Loucy (cell line): ENCODE measurements at regions not wholly inside any gene's neighbourhood (a gene's known extent, or its start where the extent isn't known, plus 50 kb on each side); places are given as distances from the start of the nearest gene placed in this dataset.

Experiments
- CTCF ChIP-seq: fragments of 200-600 bp; sonication (generic); conservative IDR thresholded peaks from 2 replicates; pipeline ENCODE4 v1.5.1; 2014; ENCODE audit warnings: mild to moderate bottlenecking, antibody characterized with exemption, low read length
- EZH2phosphoT487 ChIP-seq: fragments of 200-600 bp; IDR thresholded peaks from 2 replicates; pipeline ENCODE4 v1.6.1; 2018; ENCODE audit warnings: antibody characterized with exemption, mild to moderate bottlenecking, moderate library complexity, borderline replicate concordance

GRCh38 chr6:86148586-86148985, 505.9 kb upstream of the SYNCRIP start:
- TF ChIP-seq CTCF (no peak), EZH2phosphoT487 (no peak)
